NCI-H2171 treated with DMSO at 0.1 percent for 48 hours (cell line): ENCODE measurements at regions not wholly inside any gene's neighbourhood (a gene's known extent, or its start where the extent isn't known, plus 50 kb on each side); places are given as distances from the start of the nearest gene placed in this dataset.
A peak's percentile ranks its signal among the peaks of the same experiment; 100 is the strongest.

ENCODE experiments used
- DNase-seq: peaks from one replicate; lab custom pipeline; 2025; lab: John Stamatoyannopoulos, UW

GRCh38 chr7:108973075-108973474, 403.4 kb downstream of the DNAJB9 start:
- DNase-seq: peak; percentile 55

GRCh38 chr7:108974641-108975040, 405.0 kb downstream of the DNAJB9 start:
- no peak for DNase-seq

GRCh38 chr7:108985037-108985436, 415.4 kb downstream of the DNAJB9 start:
- no peak for DNase-seq

- DNase-seq: no peak
Observed at GRCh38 chr7:108989319-108989718, 419.6 kb downstream of the DNAJB9 start.

GRCh38 chr7:108997480-108997879, 427.8 kb downstream of the DNAJB9 start:
- DNase-seq: no peak

GRCh38 chr7:109003742-109004141, 434.1 kb downstream of the DNAJB9 start:
- no peak for DNase-seq

GRCh38 chr7:109009636-109010035, 440.0 kb downstream of the DNAJB9 start:
- DNase-seq: no peak

- DNase-seq: no peak
Observed at GRCh38 chr7:109020251-109020650, 450.6 kb downstream of the DNAJB9 start.

GRCh38 chr7:109021390-109021789, 451.7 kb downstream of the DNAJB9 start:
- no peak for DNase-seq

GRCh38 chr7:109029866-109030265, 460.2 kb downstream of the DNAJB9 start:
- DNase-seq: no peak

- DNase-seq: no peak
Observed at GRCh38 chr7:109044691-109045090, 475.0 kb downstream of the DNAJB9 start.

GRCh38 chr7:109049366-109049765, 479.7 kb downstream of the DNAJB9 start:
- no peak for DNase-seq

- no peak for DNase-seq
Observed at GRCh38 chr7:109059089-109059488, 489.4 kb downstream of the DNAJB9 start.

GRCh38 chr7:109062798-109063197, 493.1 kb downstream of the DNAJB9 start:
- DNase-seq: no peak

GRCh38 chr7:109073543-109073942, 503.9 kb downstream of the DNAJB9 start:
- DNase-seq: no peak

- DNase-seq: no peak
Observed at GRCh38 chr7:109076396-109076972, 506.8 kb downstream of the DNAJB9 start.

GRCh38 chr7:109091042-109091441, 521.4 kb downstream of the DNAJB9 start:
- no peak for DNase-seq

GRCh38 chr7:109092268-109092667, 522.6 kb downstream of the DNAJB9 start:
- DNase-seq: peak; percentile 2

- DNase-seq: no peak
Observed at GRCh38 chr7:109101332-109101731, 531.7 kb downstream of the DNAJB9 start.

GRCh38 chr7:109109558-109109957, 539.9 kb downstream of the DNAJB9 start:
- no peak for DNase-seq

- DNase-seq: no peak
Observed at GRCh38 chr7:109111086-109111485, 541.4 kb downstream of the DNAJB9 start.

GRCh38 chr7:109121599-109122300, 552.1 kb downstream of the DNAJB9 start:
- no peak for DNase-seq

- no peak for DNase-seq
Observed at GRCh38 chr7:109125001-109125400, 555.3 kb downstream of the DNAJB9 start.
